ENCODE measurements at regions not wholly inside any gene's neighbourhood (a gene's known extent, or its start where the extent isn't known, plus 50 kb on each side); places are given as distances from the start of the nearest gene placed in this dataset.
"Not testable (repeated sequence)": the region's sequence is repeated elsewhere in the genome, so short reads cannot be mapped to it uniquely, and the experiment has no call there.

DNA sequence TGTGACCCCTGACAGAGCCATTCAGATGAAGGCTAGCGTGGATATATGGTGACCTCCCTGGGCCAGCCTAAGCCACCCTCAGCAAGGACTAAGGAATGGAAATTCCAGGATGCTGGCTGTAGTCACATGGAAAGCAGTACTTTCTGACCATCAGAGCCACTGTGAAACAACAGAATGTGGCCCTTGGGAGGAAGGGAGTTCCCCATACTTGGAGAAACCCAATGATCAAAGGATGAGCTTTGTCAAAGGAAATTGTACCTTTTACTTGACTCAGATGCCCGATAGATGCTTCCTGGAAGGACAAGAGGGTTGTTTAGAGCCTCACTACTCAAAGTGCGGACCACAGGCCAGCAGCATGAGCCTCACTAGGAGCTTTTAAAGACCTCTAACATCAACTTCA, 484.5 kb upstream of the PROK2 start:
- DNase-seq, result no peak

GRCh38 chr3:72266921-72267524, 482.1 kb upstream of the PROK2 start:
- not testable (repeated sequence) for DNase-seq

DNA sequence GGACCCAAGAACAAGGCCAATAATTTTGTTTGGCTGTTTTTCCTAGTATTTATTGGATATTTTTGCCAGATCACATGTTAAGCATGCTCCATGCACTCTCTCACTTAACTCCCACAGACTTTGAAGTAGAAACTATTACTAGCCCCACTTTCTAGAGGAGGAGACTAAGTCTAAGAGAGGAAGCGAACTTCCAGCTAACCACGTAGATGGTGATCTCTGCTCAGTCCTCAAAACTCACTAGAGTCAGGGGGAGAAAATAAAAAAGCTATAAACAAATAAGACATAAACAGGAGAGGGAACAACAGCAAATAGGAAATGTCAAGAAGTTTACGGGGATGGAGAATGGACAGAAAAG, 481.0 kb upstream of the PROK2 start:
- no peak for DNase-seq

- DNase-seq, result no peak
Observed at GRCh38 chr3:72265256-72266015, 480.5 kb upstream of the PROK2 start.

- no peak for DNase-seq
Observed at GRCh38 chr3:72263223-72263990, 478.5 kb upstream of the PROK2 start.

DNA sequence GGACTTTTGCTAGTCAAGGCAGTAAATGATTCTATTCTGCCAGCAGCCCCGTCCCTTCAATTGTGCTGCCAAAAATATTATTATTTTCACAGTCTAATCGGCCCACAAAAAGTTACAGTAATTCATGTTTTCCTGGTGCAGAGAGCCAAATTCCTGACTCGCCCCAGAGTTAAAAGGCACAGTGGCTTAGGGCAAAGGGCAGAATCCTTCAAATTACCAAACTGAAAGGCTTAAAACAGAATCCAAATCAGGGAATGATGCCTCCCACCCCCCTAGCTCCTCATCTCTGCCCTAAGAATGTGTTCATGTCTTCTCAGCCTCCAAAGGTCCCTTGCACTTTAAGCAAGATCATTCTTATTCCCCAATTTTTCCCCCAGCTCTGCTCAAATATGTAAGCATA, 477.8 kb upstream of the PROK2 start:
- no peak for DNase-seq

DNA sequence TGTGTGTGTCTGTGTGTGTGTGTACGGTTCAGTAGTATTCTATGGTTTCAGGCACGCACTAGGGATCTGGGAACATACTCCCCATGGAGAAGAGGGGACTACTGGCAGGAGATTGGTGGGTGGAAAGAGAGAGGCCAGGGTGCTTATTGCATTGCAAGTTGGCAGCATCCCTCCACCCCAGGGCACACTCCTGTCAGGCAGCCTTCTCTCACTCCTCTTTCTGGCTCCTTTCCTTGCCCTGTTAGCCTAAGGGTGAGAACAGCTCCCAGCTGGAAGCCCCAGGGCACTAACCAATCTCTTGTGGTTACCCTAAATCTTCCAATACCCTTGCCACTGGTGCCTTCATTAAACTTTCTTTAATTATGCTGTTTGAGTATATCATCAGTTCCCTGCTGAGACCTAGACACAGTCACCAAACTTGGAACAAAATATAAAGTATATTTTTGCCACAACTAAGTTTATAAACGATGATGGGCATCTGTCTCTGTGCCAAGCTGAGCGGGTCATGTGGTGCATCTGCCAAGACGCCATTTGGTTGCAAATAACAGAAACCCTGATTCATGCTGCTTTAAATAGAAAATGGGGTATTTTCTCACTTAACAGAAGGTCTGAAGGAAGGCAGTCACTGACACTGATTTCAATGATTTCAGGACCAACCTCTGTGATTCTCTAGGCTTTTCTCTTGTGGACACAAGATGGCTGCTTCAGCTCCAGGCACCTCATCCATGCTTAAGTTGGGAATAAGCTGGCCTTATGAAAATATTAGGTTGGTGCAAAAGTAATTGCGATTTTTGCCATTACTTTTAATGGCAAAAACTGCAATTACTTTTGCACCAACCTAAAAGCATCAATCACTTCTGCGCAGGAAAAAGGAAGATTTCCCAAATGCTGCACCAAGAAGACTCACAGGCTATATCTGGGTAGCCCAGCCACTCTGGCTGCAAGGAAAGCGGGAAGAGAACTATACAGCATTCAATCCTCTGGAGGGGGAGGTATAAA, 476.9 kb upstream of the PROK2 start:
- DNase-seq, result no peak

DNA sequence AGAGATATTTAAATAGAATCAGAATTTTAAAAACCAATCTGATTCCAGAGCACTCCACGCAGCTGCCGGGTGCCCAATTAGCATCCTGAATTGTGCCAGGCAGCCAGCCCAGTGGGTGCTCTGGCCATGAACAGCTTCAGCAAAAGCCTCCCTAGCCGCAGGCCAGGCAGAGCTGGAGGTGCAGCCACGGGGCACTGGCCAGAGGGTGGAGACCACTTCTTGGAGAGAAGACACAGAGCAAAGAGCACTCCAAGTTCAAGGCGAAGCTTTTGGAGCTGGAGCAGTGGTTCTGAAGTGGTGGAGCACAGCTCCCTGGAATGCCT, 475.6 kb upstream of the PROK2 start:
- no peak for DNase-seq

- DNase-seq, result no peak
Observed at GRCh38 chr3:72259755-72260587, 475.0 kb upstream of the PROK2 start.

- no peak for DNase-seq
Observed at GRCh38 chr3:72258361-72259141, 473.6 kb upstream of the PROK2 start.

DNA sequence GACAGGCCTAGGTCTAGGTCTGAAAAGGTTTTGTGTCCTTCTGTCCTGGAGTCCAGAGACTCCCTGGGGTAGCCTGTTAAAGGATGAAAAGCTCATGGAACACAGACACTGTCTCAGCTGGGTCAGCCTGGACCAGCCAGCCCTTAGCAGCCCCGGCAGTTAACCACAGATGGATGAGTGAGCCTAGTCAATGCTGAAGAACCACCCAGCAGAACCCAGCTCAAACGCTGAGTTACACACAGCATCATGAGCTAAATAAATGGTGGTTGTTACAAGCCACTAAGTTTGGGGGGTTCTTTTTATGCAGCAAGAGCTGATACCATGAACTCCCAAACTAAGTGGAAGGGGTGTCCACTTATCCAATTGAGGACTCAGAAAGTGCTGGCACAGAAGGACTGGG, 472.8 kb upstream of the PROK2 start:
- no peak for DNase-seq

DNA sequence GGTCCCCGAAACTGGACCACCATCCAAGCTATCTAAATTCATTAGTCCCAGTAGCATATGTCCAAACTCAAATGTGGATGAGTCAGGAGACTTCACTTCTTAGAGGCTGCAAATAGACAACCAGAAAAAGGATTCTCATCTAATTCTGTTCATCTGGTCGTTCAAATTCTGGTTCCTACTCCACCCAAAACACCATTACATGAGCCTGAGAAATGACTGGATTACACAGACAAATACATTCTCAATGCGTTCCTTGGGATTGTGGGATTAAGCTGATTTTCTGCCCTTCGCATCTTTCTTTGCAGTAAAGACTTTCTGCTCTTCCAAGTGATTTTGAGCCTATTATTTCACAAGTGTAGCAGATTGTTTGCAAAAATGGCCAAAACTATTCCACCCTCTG, 472.3 kb upstream of the PROK2 start:
- no peak for DNase-seq

DNA sequence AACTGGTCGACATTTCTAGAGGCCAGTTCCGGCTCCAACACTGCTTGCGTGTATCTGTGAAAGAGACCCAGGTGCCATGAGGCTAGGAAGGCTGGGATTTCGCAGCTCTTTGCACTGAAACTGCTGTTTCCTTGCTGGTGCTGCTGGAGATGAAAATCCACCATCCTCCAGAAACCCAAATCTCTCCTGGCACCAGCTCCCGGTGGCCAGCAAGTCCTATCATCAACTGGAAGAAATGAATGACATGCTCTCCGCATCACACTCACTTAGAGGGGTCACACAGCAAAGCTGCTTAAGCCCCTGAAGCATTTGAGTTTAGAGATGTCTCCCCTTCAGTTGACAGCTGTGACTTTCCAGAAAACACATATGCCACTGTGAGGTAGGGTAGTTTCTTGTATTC, 471.8 kb upstream of the PROK2 start:
- DNase-seq, result no peak

- DNase-seq, result peak; percentile 41
Observed at GRCh38 chr3:72255791-72256559, 471.0 kb upstream of the PROK2 start.

DNA sequence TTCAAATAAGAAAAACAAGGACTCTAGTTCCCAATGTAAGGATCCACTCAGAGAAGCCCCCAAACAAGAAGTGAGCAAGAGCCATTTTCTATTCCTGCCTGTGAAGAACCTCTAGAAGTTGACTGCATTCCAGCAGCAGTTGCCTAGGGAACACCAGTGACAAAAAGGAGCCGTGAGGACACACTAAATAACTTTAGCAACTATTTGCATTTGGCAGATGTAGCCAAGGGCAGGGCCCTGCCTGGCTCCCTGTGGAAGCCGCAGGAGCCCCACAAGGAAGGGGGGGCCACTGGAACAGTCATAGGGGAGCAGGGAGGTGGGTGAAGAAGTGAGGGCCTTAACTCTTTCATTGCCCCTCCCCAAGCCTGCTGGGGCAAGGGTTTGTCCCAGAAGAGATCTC, 470.2 kb upstream of the PROK2 start:
- DNase-seq, result no peak

DNA sequence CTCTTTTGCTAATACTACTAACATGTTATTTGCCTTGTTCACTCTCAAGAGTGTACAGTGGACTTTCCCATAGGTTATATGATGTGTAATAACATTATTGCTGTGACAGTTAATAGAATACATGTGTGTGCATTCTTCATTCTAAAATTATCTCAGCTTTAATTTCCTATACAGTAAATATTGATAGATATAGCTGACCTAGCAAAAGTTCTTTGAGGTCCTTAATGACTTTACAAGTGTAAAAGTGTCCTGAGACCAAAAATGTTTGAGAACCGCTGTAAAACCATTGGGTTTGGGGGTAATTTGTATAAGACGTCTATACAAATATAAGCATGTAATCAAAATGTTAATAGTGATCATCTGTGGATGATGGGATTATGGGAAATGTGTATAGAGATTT, 469.5 kb upstream of the PROK2 start:
- no peak for DNase-seq

DNA sequence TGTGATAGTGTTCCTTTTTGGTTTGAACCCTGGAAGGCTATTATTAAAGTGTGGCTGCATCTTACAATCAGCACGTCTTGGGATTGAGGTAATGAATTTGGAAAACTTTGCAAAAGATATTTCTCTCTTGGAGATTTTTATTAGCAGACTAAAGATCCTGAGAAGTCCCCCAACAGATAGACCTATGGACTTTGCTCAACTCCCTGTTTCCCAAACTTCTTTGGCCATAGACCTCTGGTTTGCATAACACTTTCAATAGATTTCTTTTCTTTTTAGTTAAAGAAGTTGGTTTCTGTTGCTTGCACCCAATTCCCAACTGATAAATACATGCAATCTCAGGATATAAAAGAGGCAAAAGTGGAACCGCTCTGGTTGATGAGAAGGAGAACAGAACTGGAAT, 465.8 kb upstream of the PROK2 start:
- DNase-seq, result no peak

DNA sequence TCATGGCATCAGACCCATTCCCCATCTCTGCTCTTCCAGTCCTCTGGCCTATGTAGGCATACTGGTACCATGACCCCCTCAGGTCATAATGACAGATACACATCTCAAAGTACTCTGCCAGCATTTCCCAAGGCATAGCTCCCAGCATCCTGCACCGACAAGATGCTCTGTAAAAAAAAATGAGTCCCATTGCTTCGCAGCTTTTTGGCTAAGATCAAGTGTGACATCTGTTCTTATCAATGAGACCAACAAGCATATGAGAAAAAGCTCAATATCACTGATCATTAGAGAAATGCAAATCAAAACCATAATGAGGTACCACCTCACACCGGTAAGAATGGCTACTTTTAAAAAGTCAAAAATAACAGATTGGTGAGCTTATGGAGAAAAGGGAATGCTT, 463.9 kb upstream of the PROK2 start:
- no peak for DNase-seq

GRCh38 chr3:72248389-72248761, 463.4 kb upstream of the PROK2 start:
- no peak for DNase-seq

GRCh38 chr3:72247645-72248388, 462.9 kb upstream of the PROK2 start:
- DNase-seq, result no peak
